WTC11 (cell line): ENCODE measurements at regions not wholly inside any gene's neighbourhood (a gene's known extent, or its start where the extent isn't known, plus 50 kb on each side); places are given as distances from the start of the nearest gene placed in this dataset.

Experiments used
- FOXK1 ChIP-seq: sonication (generic); formaldehyde crosslinking; IDR thresholded peaks from 2 replicates; pipeline ENCODE4 v1.8.0; 2022; ENCODE audit warnings: mild to moderate bottlenecking, moderate library complexity, missing genetic modification reagents
- NR2C2 ChIP-seq: sonication (generic); formaldehyde crosslinking; IDR thresholded peaks from 2 replicates; pipeline ENCODE4 v1.8.0; 2022; ENCODE audit warnings: mild to moderate bottlenecking, missing genetic modification reagents
- TF ChIP-seq, protein P1 (sequence below): sonication (generic); formaldehyde crosslinking; IDR thresholded peaks from 2 replicates; pipeline ENCODE4 v1.8.1; 2023; ENCODE audit warnings: mild to moderate bottlenecking, missing genetic modification reagents, moderate library complexity
- TF ChIP-seq, protein P2 (sequence below): fragments of 200-600 bp; IDR thresholded peaks from 2 replicates; pipeline ENCODE4 v1.8.0; 2022; ENCODE audit warnings: antibody characterized with exemption
- TF ChIP-seq, protein P3 (sequence below): sonication (generic); formaldehyde crosslinking; IDR thresholded peaks from 2 replicates; pipeline ENCODE4 v1.8.1; 2023; ENCODE audit warnings: mild to moderate bottlenecking, missing genetic modification reagents
- TF ChIP-seq, protein P4 (sequence below): sonication (generic); formaldehyde crosslinking; IDR thresholded peaks from 2 replicates; pipeline ENCODE4 v1.8.1; 2022; ENCODE audit warnings: missing genetic modification reagents, borderline replicate concordance
- TF ChIP-seq, protein P5 (sequence below): sonication (generic); formaldehyde crosslinking; IDR thresholded peaks from 2 replicates; pipeline ENCODE4 v1.8.1; 2023; ENCODE audit warnings: mild to moderate bottlenecking, moderate library complexity, missing genetic modification reagents
- TF ChIP-seq, protein P6 (sequence below): sonication (generic); formaldehyde crosslinking; IDR thresholded peaks from 2 replicates; pipeline ENCODE4 v1.8.0; 2022; ENCODE audit warnings: mild to moderate bottlenecking, missing genetic modification reagents

DNA sequence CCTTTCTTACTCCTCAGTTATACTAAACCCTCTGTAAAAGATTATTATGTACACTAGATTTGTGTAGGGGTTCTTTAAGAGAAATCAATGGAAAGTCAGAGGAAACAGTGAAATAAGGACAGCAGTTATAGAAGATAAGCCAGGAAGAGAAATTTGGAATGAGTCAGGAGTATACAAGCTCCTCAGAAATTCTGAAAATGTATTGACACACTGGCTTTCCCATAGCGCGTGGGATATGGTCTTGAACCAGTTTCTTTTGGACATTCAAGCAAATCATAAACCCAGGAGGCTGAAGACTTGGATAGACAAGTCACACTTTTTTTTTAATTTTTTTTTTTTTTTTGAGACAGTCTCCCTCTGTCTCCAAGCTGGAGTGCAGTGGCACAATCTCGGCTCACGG, 316.1 kb upstream of the MMADHC start:
- TF ChIP-seq NR2C2 (CRISPR knock-in tag) = no peak
- TF ChIP-seq, protein P1, sequence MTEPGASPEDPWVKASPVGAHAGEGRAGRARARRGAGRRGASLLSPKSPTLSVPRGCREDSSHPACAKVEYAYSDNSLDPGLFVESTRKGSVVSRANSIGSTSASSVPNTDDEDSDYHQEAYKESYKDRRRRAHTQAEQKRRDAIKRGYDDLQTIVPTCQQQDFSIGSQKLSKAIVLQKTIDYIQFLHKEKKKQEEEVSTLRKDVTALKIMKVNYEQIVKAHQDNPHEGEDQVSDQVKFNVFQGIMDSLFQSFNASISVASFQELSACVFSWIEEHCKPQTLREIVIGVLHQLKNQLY = no peak
- TF ChIP-seq, protein P2, sequence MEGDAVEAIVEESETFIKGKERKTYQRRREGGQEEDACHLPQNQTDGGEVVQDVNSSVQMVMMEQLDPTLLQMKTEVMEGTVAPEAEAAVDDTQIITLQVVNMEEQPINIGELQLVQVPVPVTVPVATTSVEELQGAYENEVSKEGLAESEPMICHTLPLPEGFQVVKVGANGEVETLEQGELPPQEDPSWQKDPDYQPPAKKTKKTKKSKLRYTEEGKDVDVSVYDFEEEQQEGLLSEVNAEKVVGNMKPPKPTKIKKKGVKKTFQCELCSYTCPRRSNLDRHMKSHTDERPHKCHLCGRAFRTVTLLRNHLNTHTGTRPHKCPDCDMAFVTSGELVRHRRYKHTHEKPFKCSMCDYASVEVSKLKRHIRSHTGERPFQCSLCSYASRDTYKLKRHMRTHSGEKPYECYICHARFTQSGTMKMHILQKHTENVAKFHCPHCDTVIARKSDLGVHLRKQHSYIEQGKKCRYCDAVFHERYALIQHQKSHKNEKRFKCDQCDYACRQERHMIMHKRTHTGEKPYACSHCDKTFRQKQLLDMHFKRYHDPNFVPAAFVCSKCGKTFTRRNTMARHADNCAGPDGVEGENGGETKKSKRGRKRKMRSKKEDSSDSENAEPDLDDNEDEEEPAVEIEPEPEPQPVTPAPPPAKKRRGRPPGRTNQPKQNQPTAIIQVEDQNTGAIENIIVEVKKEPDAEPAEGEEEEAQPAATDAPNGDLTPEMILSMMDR = no peak
- TF ChIP-seq, protein P3, sequence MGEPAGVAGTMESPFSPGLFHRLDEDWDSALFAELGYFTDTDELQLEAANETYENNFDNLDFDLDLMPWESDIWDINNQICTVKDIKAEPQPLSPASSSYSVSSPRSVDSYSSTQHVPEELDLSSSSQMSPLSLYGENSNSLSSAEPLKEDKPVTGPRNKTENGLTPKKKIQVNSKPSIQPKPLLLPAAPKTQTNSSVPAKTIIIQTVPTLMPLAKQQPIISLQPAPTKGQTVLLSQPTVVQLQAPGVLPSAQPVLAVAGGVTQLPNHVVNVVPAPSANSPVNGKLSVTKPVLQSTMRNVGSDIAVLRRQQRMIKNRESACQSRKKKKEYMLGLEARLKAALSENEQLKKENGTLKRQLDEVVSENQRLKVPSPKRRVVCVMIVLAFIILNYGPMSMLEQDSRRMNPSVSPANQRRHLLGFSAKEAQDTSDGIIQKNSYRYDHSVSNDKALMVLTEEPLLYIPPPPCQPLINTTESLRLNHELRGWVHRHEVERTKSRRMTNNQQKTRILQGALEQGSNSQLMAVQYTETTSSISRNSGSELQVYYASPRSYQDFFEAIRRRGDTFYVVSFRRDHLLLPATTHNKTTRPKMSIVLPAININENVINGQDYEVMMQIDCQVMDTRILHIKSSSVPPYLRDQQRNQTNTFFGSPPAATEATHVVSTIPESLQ (CRISPR knock-in tag) = no peak
- TF ChIP-seq, protein P4, sequence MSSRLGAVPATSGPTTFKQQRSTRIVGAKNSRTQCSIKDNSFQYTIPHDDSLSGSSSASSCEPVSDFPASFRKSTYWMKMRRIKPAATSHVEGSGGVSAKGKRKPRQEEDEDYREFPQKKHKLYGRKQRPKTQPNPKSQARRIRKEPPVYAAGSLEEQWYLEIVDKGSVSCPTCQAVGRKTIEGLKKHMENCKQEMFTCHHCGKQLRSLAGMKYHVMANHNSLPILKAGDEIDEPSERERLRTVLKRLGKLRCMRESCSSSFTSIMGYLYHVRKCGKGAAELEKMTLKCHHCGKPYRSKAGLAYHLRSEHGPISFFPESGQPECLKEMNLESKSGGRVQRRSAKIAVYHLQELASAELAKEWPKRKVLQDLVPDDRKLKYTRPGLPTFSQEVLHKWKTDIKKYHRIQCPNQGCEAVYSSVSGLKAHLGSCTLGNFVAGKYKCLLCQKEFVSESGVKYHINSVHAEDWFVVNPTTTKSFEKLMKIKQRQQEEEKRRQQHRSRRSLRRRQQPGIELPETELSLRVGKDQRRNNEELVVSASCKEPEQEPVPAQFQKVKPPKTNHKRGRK (CRISPR knock-in tag) = no peak
- TF ChIP-seq, protein P5, sequence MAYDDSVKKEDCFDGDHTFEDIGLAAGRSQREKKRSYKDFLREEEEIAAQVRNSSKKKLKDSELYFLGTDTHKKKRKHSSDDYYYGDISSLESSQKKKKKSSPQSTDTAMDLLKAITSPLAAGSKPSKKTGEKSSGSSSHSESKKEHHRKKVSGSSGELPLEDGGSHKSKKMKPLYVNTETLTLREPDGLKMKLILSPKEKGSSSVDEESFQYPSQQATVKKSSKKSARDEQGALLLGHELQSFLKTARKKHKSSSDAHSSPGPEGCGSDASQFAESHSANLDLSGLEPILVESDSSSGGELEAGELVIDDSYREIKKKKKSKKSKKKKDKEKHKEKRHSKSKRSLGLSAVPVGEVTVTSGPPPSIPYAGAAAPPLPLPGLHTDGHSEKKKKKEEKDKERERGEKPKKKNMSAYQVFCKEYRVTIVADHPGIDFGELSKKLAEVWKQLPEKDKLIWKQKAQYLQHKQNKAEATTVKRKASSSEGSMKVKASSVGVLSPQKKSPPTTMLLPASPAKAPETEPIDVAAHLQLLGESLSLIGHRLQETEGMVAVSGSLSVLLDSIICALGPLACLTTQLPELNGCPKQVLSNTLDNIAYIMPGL (CRISPR knock-in tag) = no peak
- no peak for TF ChIP-seq FOXK1 (CRISPR knock-in tag)
- TF ChIP-seq, protein P6, sequence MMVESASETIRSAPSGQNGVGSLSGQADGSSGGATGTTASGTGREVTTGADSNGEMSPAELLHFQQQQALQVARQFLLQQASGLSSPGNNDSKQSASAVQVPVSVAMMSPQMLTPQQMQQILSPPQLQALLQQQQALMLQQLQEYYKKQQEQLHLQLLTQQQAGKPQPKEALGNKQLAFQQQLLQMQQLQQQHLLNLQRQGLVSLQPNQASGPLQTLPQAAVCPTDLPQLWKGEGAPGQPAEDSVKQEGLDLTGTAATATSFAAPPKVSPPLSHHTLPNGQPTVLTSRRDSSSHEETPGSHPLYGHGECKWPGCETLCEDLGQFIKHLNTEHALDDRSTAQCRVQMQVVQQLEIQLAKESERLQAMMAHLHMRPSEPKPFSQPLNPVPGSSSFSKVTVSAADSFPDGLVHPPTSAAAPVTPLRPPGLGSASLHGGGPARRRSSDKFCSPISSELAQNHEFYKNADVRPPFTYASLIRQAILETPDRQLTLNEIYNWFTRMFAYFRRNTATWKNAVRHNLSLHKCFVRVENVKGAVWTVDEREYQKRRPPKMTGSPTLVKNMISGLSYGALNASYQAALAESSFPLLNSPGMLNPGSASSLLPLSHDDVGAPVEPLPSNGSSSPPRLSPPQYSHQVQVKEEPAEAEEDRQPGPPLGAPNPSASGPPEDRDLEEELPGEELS = no peak
